ENCODE measurements at regions not wholly inside any gene's neighbourhood (a gene's known extent, or its start where the extent isn't known, plus 50 kb on each side); places are given as distances from the start of the nearest gene placed in this dataset.
"Not testable (repeated sequence)": the region's sequence is repeated elsewhere in the genome, so short reads cannot be mapped to it uniquely, and the experiment has no call there.

- no peak for DNase-seq (ENCODE audit: low spot score)
- no peak overlapping the region for H3K27ac Mint-ChIP-seq (ENCODE audit: unreplicated experiment)
- H3K27me3 Mint-ChIP-seq (ENCODE audit: unreplicated experiment), result no peaks in the 10 kb centered on the region
- H3K4me3 Mint-ChIP-seq (ENCODE audit: unreplicated experiment), result no peak overlapping the region
- H3K36me3 Mint-ChIP-seq (ENCODE audit: low read depth, unreplicated experiment), result no peaks in the 10 kb centered on the region
- H3K9me3 Mint-ChIP-seq (ENCODE audit: unreplicated experiment), result no peaks in the 10 kb centered on the region
- no peak for TF ChIP-seq CTCF (IDR thresholded peaks at IDR 0.05; ENCODE audit: unreplicated experiment)
- no peaks in the 10 kb centered on the region for H3K4me1 Mint-ChIP-seq (ENCODE audit: unreplicated experiment)
Observed at GRCh38 chr12:5328669-5329517, 103.0 kb upstream of the NTF3 start.

GRCh38 chr12:5332551-5332950 lies 99.4 kb upstream of the NTF3 start:
- DNase-seq (ENCODE audit: low spot score), result no peak
- Mint-ChIP-seq H3K4me1 (ENCODE audit: unreplicated experiment) (peaks cover 3% of the 10 kb centered on the region), H3K36me3 (ENCODE audit: low read depth, unreplicated experiment) (no peaks in the 10 kb centered on the region), H3K27me3 (ENCODE audit: unreplicated experiment) (peaks cover 3% of the 10 kb centered on the region), H3K4me3 (ENCODE audit: unreplicated experiment) (no peak overlapping the region), H3K9me3 (ENCODE audit: unreplicated experiment) (no peaks in the 10 kb centered on the region), H3K27ac (ENCODE audit: unreplicated experiment) (no peak overlapping the region)
- TF ChIP-seq CTCF (IDR thresholded peaks at IDR 0.05; ENCODE audit: unreplicated experiment), result no peak

GRCh38 chr12:5333096-5333495 lies 98.8 kb upstream of the NTF3 start:
- DNase-seq (ENCODE audit: low spot score), result no peak
- Mint-ChIP-seq H3K4me3 (ENCODE audit: unreplicated experiment) (no peak overlapping the region), H3K4me1 (ENCODE audit: unreplicated experiment) (peaks cover 3% of the 10 kb centered on the region), H3K36me3 (ENCODE audit: low read depth, unreplicated experiment) (no peaks in the 10 kb centered on the region), H3K27me3 (ENCODE audit: unreplicated experiment) (peaks cover 3% of the 10 kb centered on the region), H3K9me3 (ENCODE audit: unreplicated experiment) (no peaks in the 10 kb centered on the region), H3K27ac (ENCODE audit: unreplicated experiment) (no peak overlapping the region)
- TF ChIP-seq CTCF (IDR thresholded peaks at IDR 0.05; ENCODE audit: unreplicated experiment), result no peak

GRCh38 chr12:5335069-5335468 lies 96.8 kb upstream of the NTF3 start:
- peaks cover 3% of the 10 kb centered on the region for H3K4me1 Mint-ChIP-seq (ENCODE audit: unreplicated experiment)
- no peak for TF ChIP-seq CTCF (IDR thresholded peaks at IDR 0.05; ENCODE audit: unreplicated experiment)
- H3K27me3 Mint-ChIP-seq (ENCODE audit: unreplicated experiment), result peaks cover 3% of the 10 kb centered on the region
- H3K4me3 Mint-ChIP-seq (ENCODE audit: unreplicated experiment), result no peak overlapping the region
- H3K36me3 Mint-ChIP-seq (ENCODE audit: low read depth, unreplicated experiment), result no peaks in the 10 kb centered on the region
- H3K27ac Mint-ChIP-seq (ENCODE audit: unreplicated experiment), result no peak overlapping the region
- no peak for DNase-seq (ENCODE audit: low spot score)
- H3K9me3 Mint-ChIP-seq (ENCODE audit: unreplicated experiment), result no peaks in the 10 kb centered on the region

GRCh38 chr12:5341086-5341485 lies 90.8 kb upstream of the NTF3 start:
- DNase-seq (ENCODE audit: low spot score); H3K36me3 Mint-ChIP-seq (ENCODE audit: low read depth, unreplicated experiment); H3K4me1 Mint-ChIP-seq (ENCODE audit: unreplicated experiment); H3K27ac Mint-ChIP-seq (ENCODE audit: unreplicated experiment); H3K27me3 Mint-ChIP-seq (ENCODE audit: unreplicated experiment); H3K9me3 Mint-ChIP-seq (ENCODE audit: unreplicated experiment); H3K4me3 Mint-ChIP-seq (ENCODE audit: unreplicated experiment): not testable (repeated sequence)
